A549 (cell line): ENCODE measurements at regions not wholly inside any gene's neighbourhood (a gene's known extent, or its start where the extent isn't known, plus 50 kb on each side); places are given as distances from the start of the nearest gene placed in this dataset.

Source experiments
- ATAC-seq, 2 experiments: fragments of 200-7000 bp in 1 of 2; fragments of >200 bp in 1 of 2; cut with Nextera tagmentation in 1 of 2; cut with Tn5 transposase in 1 of 2; 3 replicates each; pipeline versions ENCODE4 v1.8.0 to v1.9.1; 2018 to 2020; ENCODE audit warnings: mild to moderate bottlenecking in 1 of 2, moderate library complexity in 1 of 2
- CTCF ChIA-PET: fragments of 300-600 bp; sonication (Branson Sonifier 250); formaldehyde crosslinking; extraction: SDS; loops from one replicate; lab custom pipeline; 2021; ENCODE audit warnings: antibody characterized with exemption, inconsistent platforms; lab: Yijun Ruan, JAX
- POLR2A ChIA-PET: fragments of 350-600 bp; formaldehyde crosslinking; extraction: SDS; loops from one replicate; lab custom pipeline; 2021; ENCODE audit warnings: antibody characterized with exemption, inconsistent platforms; lab: Yijun Ruan, JAX
- DNase-seq, 2 experiments: peaks; one replicate each; pipeline versions ENCODE4 v3.0.0 to v3.0.0-alpha.2; 2011 to 2016; ENCODE audit warnings: low read depth in 1 of 2, low spot score in 1 of 2
- FAIRE-seq: peaks from 2 replicates; lab custom pipeline; 2011; peaks lifted over from hg19 to GRCh38; lab: Jason Lieb, UNC
- H3K27ac ChIP-seq, 2 experiments: fragments of >200 bp; sonication (Bioruptor Twin); formaldehyde crosslinking; 3 replicates each; pipeline ENCODE4 v1.5.1; 2016 to 2017
- H3K4me1 ChIP-seq: fragments of >200 bp; sonication (Bioruptor Twin); formaldehyde crosslinking; 3 replicates; pipeline ENCODE4 v1.6.1; 2016
- H3K4me2 ChIP-seq: fragments of >200 bp; sonication (Bioruptor Twin); formaldehyde crosslinking; 3 replicates; pipeline ENCODE4 v1.6.1; 2016
- H3K4me3 ChIP-seq: fragments of >200 bp; sonication (Bioruptor Twin); formaldehyde crosslinking; 3 replicates; pipeline ENCODE4 v1.5.1; 2016
- H3K9me3 ChIP-seq: fragments of >200 bp; sonication (Bioruptor Twin); formaldehyde crosslinking; 3 replicates; pipeline ENCODE4 v1.6.1; 2016
- ATOH8 ChIP-seq: fragments of 250-450 bp; sonication (Bioruptor Pico); IDR thresholded peaks from 2 replicates; pipeline ENCODE4 v1.5.0; 2020; ENCODE audit warnings: low read depth, mild to moderate bottlenecking, moderate library complexity
- BCL3 ChIP-seq: fragments of >200 bp; sonication (Bioruptor Twin); formaldehyde crosslinking; IDR thresholded peaks from 3 replicates; pipeline ENCODE4 v1.6.1; 2016
- BHLHE40 ChIP-seq: IDR thresholded peaks from 2 replicates; pipeline ENCODE4 v1.6.1; 2012; ENCODE audit warnings: low read depth, low read length, inconsistent platforms
- CTCF ChIP-seq: fragments of >200 bp; sonication (Bioruptor Twin); formaldehyde crosslinking; IDR thresholded peaks from 3 replicates; pipeline ENCODE4 v1.5.1; 2016
- EHMT2 ChIP-seq: fragments of 200-600 bp; sonication (generic); IDR thresholded peaks from 2 replicates; pipeline ENCODE4 v1.6.1; 2016; ENCODE audit warnings: antibody characterized with exemption, low read depth, mild to moderate bottlenecking, moderate library complexity
- EP300 ChIP-seq, 2 experiments: fragments of >200 bp; sonication (Bioruptor Twin); formaldehyde crosslinking; IDR thresholded peaks; 2 replicates in 1 of 2; 3 replicates in 1 of 2; pipeline ENCODE4 v1.6.1; 2016 to 2017
- FOSB ChIP-seq: fragments of 250-450 bp; sonication (Bioruptor Pico); IDR thresholded peaks from 2 replicates; pipeline ENCODE4 v1.5.0; 2020; ENCODE audit warnings: mild to moderate bottlenecking, moderate library complexity
- FOXS1 ChIP-seq: fragments of 250-450 bp; sonication (Bioruptor Pico); IDR thresholded peaks from 2 replicates; pipeline ENCODE4 v1.5.0; 2020; ENCODE audit warnings: mild to moderate bottlenecking, moderate library complexity
- HDAC2 ChIP-seq: fragments of 200-600 bp; sonication (generic); IDR thresholded peaks from 2 replicates; pipeline ENCODE4 v1.6.1; 2016
- HOXB5 ChIP-seq: fragments of 250-450 bp; sonication (Bioruptor Pico); IDR thresholded peaks from 2 replicates; pipeline ENCODE4 v1.5.0; 2020; ENCODE audit warnings: mild to moderate bottlenecking, moderate library complexity
- JUN ChIP-seq, 2 experiments: fragments of >200 bp; sonication (Bioruptor Twin); formaldehyde crosslinking; IDR thresholded peaks; 2 replicates in 1 of 2; 3 replicates in 1 of 2; pipeline ENCODE4 v1.6.1; 2016 to 2017
- MAFK ChIP-seq: fragments of 450-650 bp; IDR thresholded peaks from 2 replicates; pipeline ENCODE4 v1.6.1; 2014; ENCODE audit not compliant: partially characterized antibody
- MYC ChIP-seq: IDR thresholded peaks from 2 replicates; pipeline ENCODE4 v1.6.1; 2012; ENCODE audit warnings: mild to moderate bottlenecking, inconsistent platforms, low read length, improper control_type of control experiment, borderline replicate concordance
- NFE2L2 ChIP-seq: fragments of 150-350 bp; conservative IDR thresholded peaks from 2 replicates; pipeline ENCODE4 v1.6.1; 2014; ENCODE audit warnings: low read length
- PBX3 ChIP-seq: IDR thresholded peaks from 2 replicates; pipeline ENCODE4 v1.6.1; 2012
- RCOR1 ChIP-seq: fragments of 150-350 bp; IDR thresholded peaks from 2 replicates; pipeline ENCODE4 v1.6.1; 2014; ENCODE audit warnings: antibody characterized with exemption, low read length, low read depth
- REST ChIP-seq: fragments of 200-600 bp; sonication (generic); IDR thresholded peaks from 2 replicates; pipeline ENCODE4 v1.6.1; 2016; ENCODE audit warnings: antibody characterized with exemption, mild to moderate bottlenecking, moderate library complexity
- RFX5 ChIP-seq: fragments of 450-650 bp; IDR thresholded peaks from 2 replicates; pipeline ENCODE4 v1.7.1; 2014; ENCODE audit warnings: antibody characterized with exemption, mild to moderate bottlenecking, moderate library complexity
- SREBF2 ChIP-seq: fragments of 450-650 bp; IDR thresholded peaks from 2 replicates; pipeline ENCODE4 v1.6.1; 2014; ENCODE audit warnings: mild to moderate bottlenecking, moderate library complexity
- ZFP36 ChIP-seq: fragments of 450-650 bp; IDR thresholded peaks from 2 replicates; pipeline ENCODE4 v1.6.1; 2014; ENCODE audit warnings: borderline replicate concordance; ENCODE audit not compliant: partially characterized antibody
- WGBS: methylation state at CpG from one replicate; pipeline ENCODE4 v1.1.6; 2017; ENCODE audit errors: missing lambda C conversion rate; 5-methylcytosine and 5-hydroxymethylcytosine counted together

- FAIRE-seq (no peak), DNase-seq (no peak), ATAC-seq (no peak)
- ChIA-PET CTCF (no interaction called here), POLR2A (no interaction called here)
- TF ChIP-seq FOSB (CRISPR knock-in tag), result no peak
- no peak for TF ChIP-seq FOXS1 (CRISPR knock-in tag)
- no peak for TF ChIP-seq NFE2L2
- no peak for TF ChIP-seq RFX5
- no peak for TF ChIP-seq PBX3
- no peak for TF ChIP-seq CTCF
- TF ChIP-seq BHLHE40, result no peak
- no peak for TF ChIP-seq JUN (IDR thresholded peaks at IDR 0.05)
- TF ChIP-seq ATOH8 (CRISPR knock-in tag), result no peak
- TF ChIP-seq ZFP36, result no peak
- TF ChIP-seq MAFK, result no peak
- TF ChIP-seq BCL3, result no peak
- TF ChIP-seq EP300 (IDR thresholded peaks at IDR 0.05), result no peak
- TF ChIP-seq MYC, result no peak
- TF ChIP-seq RCOR1, result no peak
- no peak for TF ChIP-seq REST
- TF ChIP-seq EHMT2, result no peak
- no peaks in the 10 kb centered on the region for H3K9me3 ChIP-seq
- no peak overlapping the region for H3K27ac ChIP-seq
- H3K4me1 ChIP-seq, result no peaks in the 10 kb centered on the region
- no peak overlapping the region for H3K4me2 ChIP-seq
- 55% methylated on average over 4 of the region's 4 CpGs for WGBS
- no peak overlapping the region for H3K4me3 ChIP-seq
Measured at GRCh38 chr21:16978309-16978895, 534.4 kb upstream of the CXADR start.

- no peak overlapping the region for H3K27ac ChIP-seq
- POLR2A ChIA-PET, result no interaction called here
- DNase-seq, result no peak
- CTCF ChIA-PET, result interaction anchor here (0.6 kb wide), 1 partner anchor 24 kb away, joined by 5 read pairs; no protein-coding TSS in a partner anchor
- no peak for ATAC-seq
- no peak overlapping the region for H3K4me2 ChIP-seq
- no peak for FAIRE-seq
- H3K4me1 ChIP-seq, result no peaks in the 10 kb centered on the region
- no peaks in the 10 kb centered on the region for H3K9me3 ChIP-seq
- H3K4me3 ChIP-seq, result no peak overlapping the region
- TF ChIP-seq EHMT2 (no peak), SREBF2 (no peak), HDAC2 (no peak), HOXB5 (CRISPR knock-in tag) (no peak)
- 83% methylated on average over 3 of the region's 3 CpGs for WGBS
Measured at GRCh38 chr21:16979574-16979973, 533.3 kb upstream of the CXADR start.
